ENCODE measurements at regions not wholly inside any gene's neighbourhood (a gene's known extent, or its start where the extent isn't known, plus 50 kb on each side); places are given as distances from the start of the nearest gene placed in this dataset.

DNA sequence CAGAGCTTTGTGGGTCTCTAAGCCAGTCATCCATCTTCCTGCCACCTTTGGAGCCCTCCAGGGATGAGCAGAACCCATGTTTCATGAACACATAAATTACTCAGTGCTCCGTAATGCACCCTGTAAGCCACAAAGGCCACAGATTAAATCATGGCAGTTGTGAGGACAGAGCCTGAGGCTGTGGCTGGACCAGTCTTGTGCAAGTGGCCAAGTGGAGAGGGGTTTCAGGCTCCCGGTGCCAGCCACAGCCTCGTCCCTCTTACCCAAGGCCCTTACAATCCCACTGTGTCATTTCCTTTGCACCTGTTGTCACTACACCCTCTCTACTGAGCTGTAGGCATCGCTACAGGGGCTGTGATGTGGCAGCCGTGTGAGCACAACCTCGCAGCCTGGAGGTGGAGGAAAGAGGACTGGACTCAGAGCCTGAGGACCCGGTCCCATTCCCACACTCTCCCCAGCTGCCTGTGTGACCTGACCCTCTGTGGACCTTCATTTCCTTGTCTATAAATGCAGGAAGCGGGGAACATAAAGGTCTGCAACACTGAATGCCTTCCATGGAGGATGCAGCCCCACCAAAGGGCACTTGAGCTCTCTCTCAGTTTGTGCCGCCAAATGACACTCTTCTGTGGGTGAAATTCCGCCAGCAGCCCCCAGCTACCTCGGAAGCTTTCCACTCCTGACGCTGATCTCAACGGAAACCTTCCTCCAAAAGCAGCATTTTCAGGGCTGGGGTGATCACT is 792.0 kb downstream of the UQCRFS1 start:
- DNase-seq (ENCODE audit: low read depth), result no peak

DNA sequence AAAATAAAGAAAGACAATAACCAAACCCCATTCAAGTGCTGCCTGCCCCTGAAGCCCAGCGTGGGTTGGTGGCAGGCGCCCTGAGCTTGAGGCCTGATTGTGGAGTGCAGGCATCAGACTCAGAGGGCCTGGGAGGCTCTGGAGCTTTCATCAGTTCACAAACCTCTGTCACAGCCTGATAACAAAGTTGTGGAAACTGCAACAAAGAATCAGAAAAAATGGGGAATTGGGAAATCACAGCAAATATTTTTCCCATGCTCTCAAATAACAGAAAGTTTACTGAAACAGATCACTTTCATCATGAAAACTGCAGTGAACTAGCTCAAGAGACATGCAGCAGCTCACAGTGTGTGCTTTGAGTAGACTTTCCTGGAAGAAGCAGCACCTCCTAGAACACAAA is 793.6 kb downstream of the UQCRFS1 start:
- DNase-seq (ENCODE audit: low read depth), result no peak

DNA sequence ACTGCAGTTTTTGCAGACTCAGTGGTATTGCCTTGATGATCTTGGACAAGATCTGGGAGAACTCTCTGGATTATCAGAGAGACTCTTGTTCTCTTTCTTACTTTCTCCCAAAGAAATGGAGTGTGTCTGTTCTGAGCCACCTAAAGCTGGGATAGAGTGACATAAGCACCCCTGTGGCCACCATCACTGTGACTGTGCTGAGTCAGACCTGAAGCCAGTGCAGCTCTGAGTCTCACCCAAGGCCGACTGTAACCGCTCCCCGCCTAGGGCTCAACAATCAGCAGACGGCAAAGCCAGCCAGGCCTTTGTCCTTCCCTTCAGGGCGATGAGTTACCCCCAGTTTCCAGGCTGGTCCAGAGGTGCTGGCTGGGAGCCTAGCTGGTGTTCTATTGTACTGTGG is 795.6 kb downstream of the UQCRFS1 start:
- no peak for DNase-seq (ENCODE audit: low read depth)

GRCh38 chr19:28416245-28416644 is 796.7 kb downstream of the UQCRFS1 start:
- DNase-seq (ENCODE audit: low read depth), result no peak

DNA sequence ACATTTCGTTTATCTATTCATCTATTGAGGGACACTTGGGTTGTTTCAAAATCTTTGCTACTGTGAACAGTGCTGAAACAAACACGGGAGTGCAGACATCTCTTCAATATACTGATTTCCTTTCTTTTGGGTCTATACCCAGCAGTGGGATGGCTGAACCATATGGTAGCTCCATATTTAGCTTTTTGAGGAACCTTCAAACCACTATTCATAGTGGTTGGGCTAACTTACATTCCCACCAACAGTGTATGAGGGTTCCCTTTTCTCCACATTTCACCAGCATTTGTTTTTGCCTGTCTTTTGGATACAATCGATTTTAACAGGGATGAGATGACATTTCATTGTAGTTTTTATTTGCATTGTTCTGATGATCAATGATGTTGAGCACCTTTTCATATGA is 798.2 kb downstream of the UQCRFS1 start:
- no peak for DNase-seq (ENCODE audit: low read depth)

- no peak for DNase-seq (ENCODE audit: low read depth)
Observed at GRCh38 chr19:28409859-28410258, 803.1 kb downstream of the UQCRFS1 start.

DNA sequence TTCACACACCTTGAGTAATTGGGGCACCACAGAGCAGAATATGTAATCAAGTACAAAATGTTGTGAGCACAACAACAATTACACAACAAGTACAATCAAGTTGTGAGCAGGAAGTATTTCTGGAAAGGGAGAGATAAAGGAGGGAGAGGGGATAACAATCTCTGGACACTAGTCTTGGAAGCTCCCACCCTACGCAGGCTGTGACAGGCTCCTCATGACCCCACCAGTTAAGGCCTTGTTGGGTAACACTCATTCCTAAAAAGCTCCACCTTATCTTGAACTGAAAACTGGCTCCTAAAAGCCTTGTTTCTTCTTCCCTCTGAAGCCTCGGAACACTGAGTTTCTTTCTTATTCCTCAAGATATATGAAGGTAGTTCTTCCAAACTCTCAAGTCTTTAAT is 806.0 kb downstream of the UQCRFS1 start:
- no peak for DNase-seq (ENCODE audit: low read depth)

GRCh38 chr19:28405346-28405742 is 807.6 kb downstream of the UQCRFS1 start:
- DNase-seq (ENCODE audit: low read depth), result no peak

DNA sequence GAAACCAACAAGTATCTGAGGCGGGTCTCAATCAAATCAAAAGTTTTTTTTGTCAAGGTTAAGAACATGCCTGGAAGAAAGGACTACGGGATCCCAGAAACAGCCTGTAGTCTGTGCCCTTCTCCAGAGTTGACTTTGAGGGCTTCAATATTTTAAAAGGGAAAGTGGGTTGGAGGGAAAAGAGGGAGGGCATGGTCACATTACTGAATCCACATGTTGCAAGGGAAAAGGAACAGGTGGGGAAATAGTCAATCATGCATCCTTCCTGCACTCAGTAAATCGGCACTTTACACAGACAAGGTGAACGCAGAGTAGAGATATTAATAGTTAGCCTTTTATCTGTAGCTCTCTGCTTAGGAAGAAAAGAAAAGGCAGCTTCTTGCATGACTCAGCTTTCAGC is 808.5 kb downstream of the UQCRFS1 start:
- no peak for DNase-seq (ENCODE audit: low read depth)

GRCh38 chr19:28403690-28404089 is 809.3 kb downstream of the UQCRFS1 start:
- DNase-seq (ENCODE audit: low read depth), result no peak

DNA sequence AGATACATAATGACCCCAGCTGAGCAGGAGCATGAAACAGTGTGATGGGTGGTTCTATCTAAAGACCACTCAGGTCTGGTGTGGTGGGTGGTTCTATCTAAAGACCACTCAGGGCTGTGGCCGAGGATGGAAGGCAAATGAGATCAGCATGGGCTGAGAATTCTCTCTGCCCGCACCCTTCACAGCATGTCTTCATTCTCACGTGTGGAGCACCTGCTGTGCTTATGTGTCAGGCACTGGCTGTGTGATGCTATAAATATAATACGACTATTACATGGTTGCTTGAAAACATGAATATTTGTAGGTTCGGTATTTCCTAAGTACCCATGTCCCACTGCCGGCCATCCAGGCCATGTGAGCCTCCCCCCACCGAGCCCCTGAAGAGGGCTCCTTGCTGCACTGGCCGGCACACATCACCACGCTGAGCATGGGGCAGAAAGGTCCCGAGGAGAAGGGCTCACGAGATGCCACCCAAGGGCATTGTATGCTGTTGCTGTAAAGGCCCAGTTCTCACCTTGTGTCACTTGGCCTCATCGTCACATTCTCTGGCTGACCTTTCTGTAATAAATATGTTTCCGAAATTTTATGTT is 810.2 kb downstream of the UQCRFS1 start:
- DNase-seq (ENCODE audit: low read depth), result no peak

DNA sequence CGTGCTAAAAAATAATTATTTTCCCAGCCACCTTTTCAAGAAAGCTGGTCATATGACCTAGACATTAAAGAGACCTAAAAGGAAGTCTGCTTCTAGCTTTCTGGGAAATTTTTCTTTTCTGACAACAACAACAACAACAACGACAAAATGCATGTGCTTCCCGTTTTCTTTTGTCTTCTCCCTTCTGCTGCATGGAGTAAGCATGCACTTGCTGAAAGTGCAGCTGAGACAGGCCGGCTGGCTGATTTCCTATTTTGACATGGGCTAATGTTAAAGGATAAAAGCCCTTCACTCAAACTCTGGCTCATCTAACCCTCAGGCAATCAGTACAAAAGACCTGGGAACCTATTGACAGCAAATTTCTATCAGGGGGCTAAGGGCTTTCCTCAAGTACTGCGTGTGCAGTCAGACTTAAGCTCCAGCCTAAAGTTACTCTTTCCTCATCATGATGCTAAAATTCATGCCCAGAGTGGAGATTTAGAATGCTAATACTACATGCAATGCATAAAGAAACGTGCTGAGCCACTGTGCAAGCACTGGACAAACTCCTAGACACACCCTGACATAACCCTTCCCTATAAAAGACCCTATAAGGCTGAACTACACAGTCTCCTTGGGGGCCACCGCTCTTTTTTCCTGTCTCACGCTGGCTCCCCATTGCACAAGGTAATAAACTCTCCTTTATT is 811.1 kb downstream of the UQCRFS1 start:
- DNase-seq (ENCODE audit: low read depth), result no peak

DNA sequence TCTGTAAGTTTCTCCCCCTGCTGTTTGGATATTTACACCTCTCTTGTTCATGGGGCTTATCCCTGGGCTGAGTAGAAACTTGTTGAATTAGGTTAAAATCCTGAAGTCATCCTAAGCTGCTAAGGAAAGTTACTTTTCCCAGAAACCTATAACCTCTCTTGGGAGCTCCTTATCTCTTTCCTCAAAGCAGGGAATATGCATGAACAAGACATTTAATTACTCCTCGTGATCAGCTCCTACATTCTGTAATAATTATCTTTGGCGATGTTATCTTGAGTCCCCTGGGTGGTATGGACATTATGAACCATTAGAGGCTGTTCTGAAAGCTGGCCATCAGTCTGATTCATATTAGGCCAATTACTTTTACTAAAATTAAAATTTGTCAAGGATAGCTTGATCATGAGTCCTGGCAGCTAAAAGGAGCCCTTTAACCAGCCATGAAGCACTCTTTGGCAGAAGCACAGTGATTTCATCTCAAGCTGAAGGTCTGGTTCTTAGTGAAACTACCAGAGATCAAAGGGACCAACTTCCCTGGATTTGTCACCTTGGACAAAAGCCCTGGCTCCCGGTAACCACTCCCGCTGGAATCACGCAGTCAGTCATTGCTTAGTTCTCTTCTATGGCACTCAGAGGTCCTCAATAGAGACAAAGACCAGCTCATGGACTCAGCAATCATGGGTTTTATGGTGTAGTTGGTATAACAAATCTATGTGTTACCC is 811.8 kb downstream of the UQCRFS1 start:
- DNase-seq (ENCODE audit: low read depth), result no peak

GRCh38 chr19:28399187-28399586 is 813.8 kb downstream of the UQCRFS1 start:
- no peak for DNase-seq (ENCODE audit: low read depth)

DNA sequence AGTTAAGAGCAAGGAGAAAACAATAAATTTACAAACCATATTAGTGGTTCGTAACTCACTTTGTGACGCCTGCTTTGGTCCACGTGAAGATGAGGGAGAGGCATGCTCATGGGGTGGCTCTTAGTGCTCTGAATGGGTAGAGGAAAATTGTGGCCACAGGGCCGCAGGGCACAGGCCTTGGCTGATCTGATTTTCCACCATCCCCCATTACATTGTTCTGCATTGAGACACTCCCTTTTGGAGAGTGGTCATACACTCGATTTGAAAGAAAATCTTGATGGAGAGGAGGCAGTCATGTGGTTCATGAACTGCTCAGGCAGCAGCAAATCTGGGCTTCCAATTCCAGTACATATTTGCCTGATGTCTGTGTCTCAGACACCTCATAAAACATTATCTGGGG is 815.2 kb downstream of the UQCRFS1 start:
- no peak for DNase-seq (ENCODE audit: low read depth)

GRCh38 chr19:28397306-28397705 is 815.6 kb downstream of the UQCRFS1 start:
- no peak for DNase-seq (ENCODE audit: low read depth)

GRCh38 chr19:28396287-28396831 is 816.6 kb downstream of the UQCRFS1 start:
- DNase-seq (ENCODE audit: low read depth), result no peak

- no peak for DNase-seq (ENCODE audit: low read depth)
Observed at GRCh38 chr19:28394725-28395124, 818.2 kb downstream of the UQCRFS1 start.

GRCh38 chr19:28393574-28394336 is 819.2 kb downstream of the UQCRFS1 start:
- DNase-seq (ENCODE audit: low read depth), result no peak

GRCh38 chr19:28388988-28389387 is 824.0 kb downstream of the UQCRFS1 start:
- no peak for DNase-seq (ENCODE audit: low read depth)

- no peak for DNase-seq (ENCODE audit: low read depth)
Observed at GRCh38 chr19:28387507-28387906, 825.4 kb downstream of the UQCRFS1 start.

DNA sequence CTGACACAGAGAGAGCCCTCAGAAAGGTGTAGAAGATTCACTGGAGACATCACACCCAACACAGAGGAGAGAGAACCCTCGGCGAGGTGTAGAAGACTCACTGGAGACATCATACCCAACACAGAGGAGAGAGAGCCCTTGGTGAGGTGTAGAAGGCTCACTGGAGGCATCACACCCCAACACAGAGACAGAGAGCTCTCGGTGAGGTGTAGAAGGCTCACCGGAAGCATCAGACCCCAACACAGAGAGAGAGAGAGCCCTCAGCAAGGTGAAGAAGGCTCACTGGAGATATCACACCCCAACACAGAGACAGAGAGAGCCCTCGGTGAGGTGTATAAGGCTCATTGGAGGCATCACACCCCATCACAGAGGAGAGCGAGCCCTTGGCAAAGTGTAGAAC is 826.5 kb downstream of the UQCRFS1 start:
- no peak for DNase-seq (ENCODE audit: low read depth)

All from fibroblast of gingiva (primary cell).